CD4-positive, alpha-beta memory T cell (primary cell): ENCODE measurements at regions not wholly inside any gene's neighbourhood (a gene's known extent, or its start where the extent isn't known, plus 50 kb on each side); places are given as distances from the start of the nearest gene placed in this dataset.
"Not testable (repeated sequence)": the region's sequence is repeated elsewhere in the genome, so short reads cannot be mapped to it uniquely, and the experiment has no call there.

ENCODE experiments used
- CTCF ChIA-PET: fragments of 350-600 bp; sonication (Branson Sonifier 250); formaldehyde crosslinking; loops from one replicate; lab custom pipeline; 2021; ENCODE audit warnings: inconsistent platforms; ENCODE audit not compliant: partially characterized antibody; lab: Charles Lee
- POLR2A ChIA-PET: fragments of 350-600 bp; sonication (Branson Sonifier 250); formaldehyde crosslinking; loops from one replicate; lab custom pipeline; 2021; ENCODE audit not compliant: partially characterized antibody; lab: Charles Lee
- DNase-seq, 5 donors: peaks; one replicate each; pipeline versions ENCODE4 v3.0.0 to v3.0.0-alpha.2; 2020 to 2022; ENCODE audit warnings: mixed read lengths in 1 of 5
- H3K27ac ChIP-seq: one replicate; pipeline ENCODE4 v1.7.0; 2013; ENCODE audit warnings: low read depth, low read length
- H3K27me3 ChIP-seq: 2 replicates; pipeline ENCODE4 v1.7.0; 2013; ENCODE audit warnings: mild to moderate bottlenecking, low read length, moderate library complexity; ENCODE audit not compliant: insufficient read depth
- H3K36me3 ChIP-seq: 2 replicates; pipeline ENCODE4 v1.7.0; 2013; ENCODE audit warnings: mild to moderate bottlenecking, low read length, moderate library complexity; ENCODE audit not compliant: insufficient read depth
- H3K4me1 ChIP-seq: 2 replicates; pipeline ENCODE4 v1.7.0; 2013; ENCODE audit warnings: mild to moderate bottlenecking, low read length, moderate library complexity; ENCODE audit not compliant: insufficient read depth
- H3K4me3 ChIP-seq, 2 donors: one replicate each; pipeline ENCODE4 v1.7.0; 2013; ENCODE audit warnings: low read length in 2 of 2, mild to moderate bottlenecking in 1 of 2
- H3K9me3 ChIP-seq, 2 donors: one replicate each; pipeline ENCODE4 v1.7.0; 2013; ENCODE audit warnings: low read length in 2 of 2, control low read depth in 1 of 2; ENCODE audit not compliant: control insufficient read depth in 1 of 2
- H3K27ac Mint-ChIP-seq, 7 donors: one replicate each; pipeline ENCODE4 v1.8.0; 2020 to 2021; ENCODE audit warnings: mixed read lengths in 7 of 7, mild to moderate bottlenecking in 6 of 7, inconsistent platforms in 3 of 7, moderate library complexity in 3 of 7
- H3K27me3 Mint-ChIP-seq, 2 donors: one replicate each; pipeline ENCODE4 v1.8.0; 2020 to 2021; ENCODE audit warnings: mixed read lengths in 2 of 2
- H3K36me3 Mint-ChIP-seq, 2 donors: one replicate each; pipeline ENCODE4 v1.8.0; 2020 to 2021; ENCODE audit warnings: mixed read lengths in 2 of 2, inconsistent platforms in 1 of 2, mild to moderate bottlenecking in 1 of 2
- H3K4me1 Mint-ChIP-seq, 4 donors: one replicate each; pipeline ENCODE4 v1.8.0; 2020 to 2021; ENCODE audit warnings: mixed read lengths in 4 of 4, mild to moderate bottlenecking in 1 of 4
- H3K4me3 Mint-ChIP-seq, 8 donors: one replicate each; pipeline ENCODE4 v1.8.0; 2020 to 2021; ENCODE audit warnings: mixed read lengths in 8 of 8, mild to moderate bottlenecking in 7 of 8, moderate library complexity in 6 of 8, inconsistent platforms in 3 of 8
- H3K9me3 Mint-ChIP-seq, 8 donors: one replicate each; pipeline ENCODE4 v1.8.0; 2020 to 2021; ENCODE audit warnings: mixed read lengths in 8 of 8, mild to moderate bottlenecking in 5 of 8, inconsistent platforms in 3 of 8, moderate library complexity in 1 of 8
- intact Hi-C: fragments of 100-400 bp; cut with micrococcal nuclease; formaldehyde crosslinking; loops from one replicate; pipeline ENCODE4 v1.15.1; 2023

GRCh38 chr10:3375505-3375904 lies 202.9 kb upstream of the PITRM1 start:
- H3K27me3 Mint-ChIP-seq, result peaks cover 1 to 4% of the 10 kb centered on the region in 2 donors
- H3K4me1 Mint-ChIP-seq, result no peaks in the 10 kb centered on the region
- Histone ChIP-seq H3K9me3 (no peaks in the 10 kb centered on the region), H3K4me1 (no peaks in the 10 kb centered on the region), H3K27ac (no peak overlapping the region), H3K4me3 (no peak overlapping the region), H3K36me3 (no peaks in the 10 kb centered on the region), H3K27me3 (no peaks in the 10 kb centered on the region)
- H3K36me3 Mint-ChIP-seq, result no peaks in the 10 kb centered on the region
- DNase-seq, result no peak
- intact Hi-C loops, result no loop called here
- CTCF ChIA-PET, result no interaction called here
- peaks cover 0 to 12% (median 0%) of the 10 kb centered on the region in 8 donors for H3K9me3 Mint-ChIP-seq
- H3K4me3 Mint-ChIP-seq, result no peak overlapping the region
- H3K27ac Mint-ChIP-seq, result no peak overlapping the region
- POLR2A ChIA-PET, result no interaction called here

GRCh38 chr10:3374914-3375313 lies 202.3 kb upstream of the PITRM1 start:
- intact Hi-C loops, result no loop called here
- ChIA-PET CTCF (no interaction called here), POLR2A (no interaction called here)
- H3K9me3 Mint-ChIP-seq, result peaks cover 0 to 10% (median 0%) of the 10 kb centered on the region in 8 donors
- no peaks in the 10 kb centered on the region for H3K4me1 Mint-ChIP-seq
- Histone ChIP-seq H3K4me3 (no peak overlapping the region), H3K4me1 (no peaks in the 10 kb centered on the region), H3K36me3 (no peaks in the 10 kb centered on the region), H3K9me3 (no peaks in the 10 kb centered on the region), H3K27ac (no peak overlapping the region), H3K27me3 (no peaks in the 10 kb centered on the region)
- H3K27me3 Mint-ChIP-seq, result peaks cover 1 to 4% of the 10 kb centered on the region in 2 donors
- no peaks in the 10 kb centered on the region for H3K36me3 Mint-ChIP-seq
- H3K27ac Mint-ChIP-seq, result no peak overlapping the region
- H3K4me3 Mint-ChIP-seq, result no peak overlapping the region
- no peak for DNase-seq

DNA sequence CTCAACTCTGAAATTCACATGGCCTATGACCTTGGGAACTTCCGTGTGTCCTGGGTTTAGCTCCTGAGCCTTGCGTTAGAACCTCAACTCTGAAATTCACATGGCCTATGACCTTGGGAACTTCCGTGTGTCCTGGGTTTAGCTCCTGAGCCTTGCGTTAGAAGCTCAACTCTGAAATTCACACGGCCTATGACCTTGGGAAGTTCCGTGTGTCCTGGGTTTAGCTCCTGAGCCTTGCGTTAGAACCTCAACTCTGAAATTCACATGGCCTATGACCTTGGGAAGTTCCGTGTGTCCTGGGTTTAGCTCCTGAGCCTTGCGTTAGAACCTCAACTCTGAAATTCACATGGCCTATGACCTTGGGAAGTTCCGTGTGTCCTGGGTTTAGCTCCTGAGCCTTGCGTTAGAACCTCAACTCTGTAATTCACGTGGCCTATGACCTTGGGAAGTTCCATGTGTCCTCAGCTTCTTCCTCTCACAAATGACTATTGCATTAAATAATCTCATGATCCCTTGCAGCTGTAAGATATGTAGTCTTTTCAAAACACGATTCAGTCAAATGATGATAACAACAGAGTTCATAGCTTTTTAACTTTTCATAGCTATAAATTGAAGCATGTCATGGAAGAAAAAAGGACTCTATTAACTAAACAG lies 200.9 kb upstream of the PITRM1 start:
- POLR2A ChIA-PET, result interaction anchor here (0.6 kb wide), 1 partner anchor 1433 kb away, joined by 3 read pairs; no protein-coding TSS in a partner anchor
- intact Hi-C loops, H3K36me3 ChIP-seq: not testable (repeated sequence)

GRCh38 chr10:3372281-3372680 lies 199.7 kb upstream of the PITRM1 start:
- H3K4me3 ChIP-seq, result no peak overlapping the region
- H3K27ac Mint-ChIP-seq, result no peak overlapping the region
- H3K27ac ChIP-seq, result no peak overlapping the region
- intact Hi-C loops, result no loop called here
- H3K4me3 Mint-ChIP-seq, result no peak overlapping the region
- H3K4me1 Mint-ChIP-seq, result no peaks in the 10 kb centered on the region
- CTCF ChIA-PET, result no interaction called here
- H3K36me3 ChIP-seq, result no peaks in the 10 kb centered on the region
- H3K27me3 Mint-ChIP-seq, result peaks cover 1 to 3% of the 10 kb centered on the region in 2 donors
- H3K9me3 Mint-ChIP-seq, result peaks cover 0 to 1% (median 0%) of the 10 kb centered on the region in 8 donors
- no peaks in the 10 kb centered on the region for H3K9me3 ChIP-seq
- POLR2A ChIA-PET, result no interaction called here
- no peak for DNase-seq
- H3K4me1 ChIP-seq, result no peaks in the 10 kb centered on the region
- no peaks in the 10 kb centered on the region for H3K36me3 Mint-ChIP-seq
- no peaks in the 10 kb centered on the region for H3K27me3 ChIP-seq

More for the DNA sequence above, 200.9 kb upstream of the PITRM1 start:
- H3K9me3 ChIP-seq, H3K27me3 Mint-ChIP-seq, H3K27ac Mint-ChIP-seq, CTCF ChIA-PET, H3K27me3 ChIP-seq, H3K4me1 Mint-ChIP-seq, H3K4me3 Mint-ChIP-seq, H3K36me3 Mint-ChIP-seq, H3K9me3 Mint-ChIP-seq, H3K27ac ChIP-seq, DNase-seq, H3K4me3 ChIP-seq, H3K4me1 ChIP-seq: not testable (repeated sequence)

DNA sequence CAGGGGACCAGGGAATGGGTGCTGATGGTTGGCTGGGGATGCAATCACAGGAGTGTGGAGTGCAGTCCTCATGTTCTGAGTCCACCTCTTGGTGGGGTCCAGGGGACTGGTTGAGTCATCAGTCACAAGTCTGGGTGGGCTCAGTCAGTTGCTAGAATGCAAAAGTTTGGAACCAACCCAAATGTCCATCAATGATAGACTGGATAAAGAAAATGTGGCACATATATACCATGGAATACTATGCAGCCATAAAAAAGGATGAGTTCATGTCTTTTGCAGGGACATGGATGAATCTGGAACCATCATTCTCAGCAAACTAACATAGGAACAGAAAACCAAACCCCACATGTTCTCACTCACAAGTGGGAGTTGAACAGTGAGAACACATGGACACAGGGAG lies 199.0 kb upstream of the PITRM1 start:
- H3K9me3 Mint-ChIP-seq, H3K27me3 Mint-ChIP-seq: not testable (repeated sequence)

GRCh38 chr10:3366735-3367405 lies 194.3 kb upstream of the PITRM1 start:
- Histone ChIP-seq H3K27me3 (no peaks in the 10 kb centered on the region), H3K4me1 (no peaks in the 10 kb centered on the region), H3K27ac (no peak overlapping the region), H3K4me3 (no peak overlapping the region), H3K36me3 (no peaks in the 10 kb centered on the region), H3K9me3 (no peaks in the 10 kb centered on the region)
- Mint-ChIP-seq H3K4me3 (no peak overlapping the region), H3K36me3 (no peaks in the 10 kb centered on the region), H3K27ac (no peak overlapping the region), H3K9me3 (peaks cover 0 to 12% (median 5%) of the 10 kb centered on the region in 8 donors), H3K27me3 (peaks cover 1 to 3% of the 10 kb centered on the region in 2 donors), H3K4me1 (no peaks in the 10 kb centered on the region)
- DNase-seq, result no peak
- intact Hi-C loops, result no loop called here
- ChIA-PET CTCF (no interaction called here), POLR2A (no interaction called here)

More for the DNA sequence above, 199.0 kb upstream of the PITRM1 start:
- intact Hi-C loops, H3K4me1 ChIP-seq, H3K36me3 Mint-ChIP-seq, H3K4me3 Mint-ChIP-seq, DNase-seq, H3K4me3 ChIP-seq, H3K4me1 Mint-ChIP-seq, CTCF ChIA-PET, POLR2A ChIA-PET, H3K27ac ChIP-seq, H3K36me3 ChIP-seq, H3K9me3 ChIP-seq, H3K27me3 ChIP-seq, H3K27ac Mint-ChIP-seq: not testable (repeated sequence)

DNA sequence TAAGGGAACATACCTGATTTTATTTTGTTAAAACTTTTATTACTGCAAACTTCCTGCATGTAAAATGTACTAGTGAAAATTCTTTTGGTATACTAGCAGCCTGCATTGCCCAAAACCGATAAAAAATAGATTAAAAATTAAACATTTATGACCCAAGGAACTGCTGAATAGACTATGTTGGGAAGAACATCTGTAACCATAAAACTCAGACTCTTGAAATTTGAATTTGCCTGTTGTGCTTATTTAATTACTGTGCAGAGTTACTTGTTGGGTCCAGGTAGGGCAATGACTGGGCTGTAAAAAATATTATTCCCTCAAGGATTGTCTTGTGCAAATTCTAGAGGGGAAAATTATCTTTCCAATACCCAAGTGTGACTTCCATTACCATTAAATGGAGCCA lies 193.5 kb upstream of the PITRM1 start:
- Mint-ChIP-seq H3K36me3 (peaks cover 3 to 4% of the 10 kb centered on the region in 2 donors), H3K27me3 (peaks cover 1 to 3% of the 10 kb centered on the region in 2 donors), H3K4me1 (no peaks in the 10 kb centered on the region), H3K9me3 (peaks cover 0 to 21% (median 12%) of the 10 kb centered on the region in 8 donors), H3K4me3 (no peak overlapping the region), H3K27ac (no peak overlapping the region)
- Histone ChIP-seq H3K4me3 (no peak overlapping the region), H3K9me3 (no peaks in the 10 kb centered on the region), H3K27ac (no peak overlapping the region), H3K27me3 (no peaks in the 10 kb centered on the region), H3K4me1 (no peaks in the 10 kb centered on the region), H3K36me3 (no peaks in the 10 kb centered on the region)
- ChIA-PET CTCF (no interaction called here), POLR2A (no interaction called here)
- no peak for DNase-seq
- intact Hi-C loops, result no loop called here
